Neural progenitor cell (in vitro differentiated cells): ENCODE measurements at regions not wholly inside any gene's neighbourhood (a gene's known extent, or its start where the extent isn't known, plus 50 kb on each side); places are given as distances from the start of the nearest gene placed in this dataset.
"Not testable (repeated sequence)": the region's sequence is repeated elsewhere in the genome, so short reads cannot be mapped to it uniquely, and the experiment has no call there.

Experiments
- DNase-seq: peaks from one replicate; pipeline ENCODE4 v3.0.0-alpha.2; 2016; ENCODE audit warnings: low spot score
- H2AFZ ChIP-seq: fragments of 200-600 bp; sonication (generic); replicated peaks from 2 replicates; pipeline ENCODE4 v1.6.1; 2016; ENCODE audit warnings: antibody characterized with exemption
- H3F3A ChIP-seq: fragments of 200-600 bp; sonication (generic); 2 replicates; pipeline ENCODE4 v1.6.1; 2016; ENCODE audit warnings: antibody characterized with exemption, low read depth
- H3K27ac ChIP-seq: fragments of 200-600 bp; sonication (generic); 2 replicates; pipeline ENCODE4 v1.5.1; 2016; ENCODE audit warnings: mild to moderate bottlenecking
- H3K27me3 ChIP-seq: fragments of 200-600 bp; sonication (generic); 2 replicates; pipeline ENCODE4 v1.6.1; 2016; ENCODE audit warnings: mild to moderate bottlenecking, moderate library complexity
- H3K36me3 ChIP-seq: fragments of 200-600 bp; sonication (generic); 2 replicates; pipeline ENCODE4 v1.5.1; 2016
- H3K4me1 ChIP-seq: fragments of 200-600 bp; sonication (generic); 2 replicates; pipeline ENCODE4 v1.6.1; 2016; ENCODE audit warnings: mixed run types
- H3K4me2 ChIP-seq: fragments of 200-600 bp; sonication (generic); 2 replicates; pipeline ENCODE4 v1.6.1; 2016
- H3K4me3 ChIP-seq: fragments of 200-600 bp; sonication (generic); 2 replicates; pipeline ENCODE4 v1.5.1; 2016
- H3K79me2 ChIP-seq: fragments of 200-600 bp; sonication (generic); 2 replicates; pipeline ENCODE4 v1.6.1; 2016; ENCODE audit warnings: low read depth
- H3K9ac ChIP-seq: fragments of 200-600 bp; sonication (generic); 2 replicates; pipeline ENCODE4 v1.6.1; 2016
- H3K9me3 ChIP-seq: fragments of 200-600 bp; sonication (generic); 2 replicates; pipeline ENCODE4 v1.5.1; 2016; ENCODE audit warnings: low read depth
- H4K20me1 ChIP-seq: fragments of 200-600 bp; sonication (generic); 2 replicates; pipeline ENCODE4 v1.6.1; 2016; ENCODE audit warnings: low read depth
- H3K27ac Mint-ChIP-seq: 3 replicates; pipeline ENCODE4 v1.8.0; 2021; ENCODE audit warnings: mixed read lengths
- H3K27me3 Mint-ChIP-seq: 2 replicates; pipeline ENCODE4 v1.8.0; 2022; ENCODE audit warnings: low read depth, mild to moderate bottlenecking, inconsistent platforms, moderate library complexity, mixed read lengths; ENCODE audit not compliant: insufficient read depth
- H3K36me3 Mint-ChIP-seq: 3 replicates; pipeline ENCODE4 v1.8.0; 2021; ENCODE audit warnings: mixed read lengths
- H3K4me1 Mint-ChIP-seq: 3 replicates; pipeline ENCODE4 v1.8.0; 2021; ENCODE audit warnings: mixed read lengths
- H3K4me3 Mint-ChIP-seq: 3 replicates; pipeline ENCODE4 v1.8.0; 2021; ENCODE audit warnings: mild to moderate bottlenecking, moderate library complexity, mixed read lengths
- H3K9me3 Mint-ChIP-seq: 3 replicates; pipeline ENCODE4 v1.8.0; 2020; ENCODE audit warnings: mixed read lengths
- CTCF ChIP-seq: fragments of 200-600 bp; sonication (generic); IDR thresholded peaks from 2 replicates; pipeline ENCODE4 v1.5.1; 2017; ENCODE audit warnings: antibody characterized with exemption, mild to moderate bottlenecking
- EZH2phosphoT487 ChIP-seq: fragments of 200-600 bp; sonication (generic); IDR thresholded peaks from 2 replicates; pipeline ENCODE4 v1.6.1; 2017; ENCODE audit warnings: antibody characterized with exemption

- Histone ChIP-seq H3K9me3 (no peaks in the 10 kb centered on the region), H3K4me1 (no peaks in the 10 kb centered on the region), H2AFZ (no peak overlapping the region), H3K4me3 (no peak overlapping the region), H3F3A (peaks cover 12% of the 10 kb centered on the region), H3K4me2 (no peak overlapping the region), H4K20me1 (peaks cover 83% of the 10 kb centered on the region), H3K9ac (no peak overlapping the region), H3K36me3 (no peaks in the 10 kb centered on the region), H3K27me3 (no peaks in the 10 kb centered on the region), H3K79me2 (peaks cover 100% of the 10 kb centered on the region), H3K27ac (no peak overlapping the region)
- no peak overlapping the region for H3K4me3 Mint-ChIP-seq
- H3K36me3 Mint-ChIP-seq: peaks cover 12% of the 10 kb centered on the region
- peaks cover 8% of the 10 kb centered on the region for H3K4me1 Mint-ChIP-seq
- no peak for TF ChIP-seq EZH2phosphoT487
- peak; percentile 31 for TF ChIP-seq CTCF
- H3K27me3 Mint-ChIP-seq: peaks cover 9% of the 10 kb centered on the region
- peaks cover 2% of the 10 kb centered on the region for H3K9me3 Mint-ChIP-seq
- DNase-seq: no peak
- peak overlapping the region; percentile 78 for H3K27ac Mint-ChIP-seq
These were observed 107.8 kb downstream of the CRLF3 start for GRCh38 chr17:30716461-30717290.

- H3K4me1 ChIP-seq, H3K4me2 ChIP-seq, H3K9me3 ChIP-seq, H3K9me3 Mint-ChIP-seq, H3K27me3 ChIP-seq, H3K9ac ChIP-seq, H2AFZ ChIP-seq, H3K27ac Mint-ChIP-seq, H3K36me3 ChIP-seq, H3K27ac ChIP-seq, H3K4me3 ChIP-seq, H3K27me3 Mint-ChIP-seq: not testable (repeated sequence)
- Histone ChIP-seq H4K20me1 (peaks cover 78% of the 10 kb centered on the region), H3K79me2 (peaks cover 100% of the 10 kb centered on the region), H3F3A (peaks cover 12% of the 10 kb centered on the region)
- H3K36me3 Mint-ChIP-seq: peaks cover 12% of the 10 kb centered on the region
- H3K4me3 Mint-ChIP-seq: peak overlapping the region; percentile 31
- peak; percentile 54 for DNase-seq
- peak; percentile 68 for TF ChIP-seq CTCF
- H3K4me1 Mint-ChIP-seq: peaks cover 18% of the 10 kb centered on the region
These were observed 109.5 kb downstream of the CRLF3 start for GRCh38 chr17:30714825-30715622.

- not testable (repeated sequence) for H3K27ac ChIP-seq, H3K4me3 ChIP-seq, H3K9me3 Mint-ChIP-seq, H3K4me3 Mint-ChIP-seq, H3K27ac Mint-ChIP-seq, H3K27me3 ChIP-seq, H3K4me2 ChIP-seq, H3K4me1 ChIP-seq, H3K9ac ChIP-seq, DNase-seq, H3K36me3 ChIP-seq, H3K9me3 ChIP-seq, H3K27me3 Mint-ChIP-seq, H2AFZ ChIP-seq
- peaks cover 18% of the 10 kb centered on the region for H3K4me1 Mint-ChIP-seq
- peaks cover 66% of the 10 kb centered on the region for H4K20me1 ChIP-seq
- H3F3A ChIP-seq: peaks cover 12% of the 10 kb centered on the region
- H3K79me2 ChIP-seq: peaks cover 95% of the 10 kb centered on the region
- H3K36me3 Mint-ChIP-seq: peaks cover 12% of the 10 kb centered on the region
These were observed 110.7 kb downstream of the CRLF3 start for GRCh38 chr17:30713805-30714204.

GRCh38 chr17:30712859-30713258 is 111.6 kb downstream of the CRLF3 start:
- Mint-ChIP-seq H3K4me3 (peak overlapping the region; percentile 55), H3K4me1 (peaks cover 18% of the 10 kb centered on the region)
- not testable (repeated sequence) for H3K36me3 ChIP-seq, H3K27ac Mint-ChIP-seq, DNase-seq, H2AFZ ChIP-seq, H3K9ac ChIP-seq, H3K27me3 ChIP-seq, H3K9me3 ChIP-seq, H3K9me3 Mint-ChIP-seq, H3K27ac ChIP-seq, H3K36me3 Mint-ChIP-seq, H3K4me3 ChIP-seq, H3K4me2 ChIP-seq, H3K27me3 Mint-ChIP-seq, H3K4me1 ChIP-seq
- Histone ChIP-seq H3F3A (peaks cover 20% of the 10 kb centered on the region), H4K20me1 (peaks cover 59% of the 10 kb centered on the region), H3K79me2 (peaks cover 86% of the 10 kb centered on the region)

GRCh38 chr17:30711626-30712507 is 112.6 kb downstream of the CRLF3 start:
- H3K4me3 Mint-ChIP-seq: peak overlapping the region; percentile 89
- H3K27ac ChIP-seq, H3K27me3 ChIP-seq, H3K9me3 ChIP-seq, H3K36me3 ChIP-seq, H3K9ac ChIP-seq, H3K27me3 Mint-ChIP-seq, H3K4me1 ChIP-seq, DNase-seq, H3K9me3 Mint-ChIP-seq, H2AFZ ChIP-seq, H3K36me3 Mint-ChIP-seq, H3K27ac Mint-ChIP-seq: not testable (repeated sequence)
- Histone ChIP-seq H3K4me2 (peak overlapping the region; percentile 90), H4K20me1 (peaks cover 49% of the 10 kb centered on the region), H3F3A (peaks cover 27% of the 10 kb centered on the region), H3K4me3 (peak overlapping the region; percentile 99), H3K79me2 (peaks cover 85% of the 10 kb centered on the region)
- peaks cover 25% of the 10 kb centered on the region for H3K4me1 Mint-ChIP-seq

- DNase-seq, H3K36me3 ChIP-seq, H3K27me3 Mint-ChIP-seq, H3K9me3 ChIP-seq, H3K9me3 Mint-ChIP-seq, H3K27ac ChIP-seq, H3K27me3 ChIP-seq, H3K36me3 Mint-ChIP-seq, H3K4me1 ChIP-seq, H2AFZ ChIP-seq: not testable (repeated sequence)
- peaks cover 85% of the 10 kb centered on the region for H3K79me2 ChIP-seq
- H3K4me3 ChIP-seq: peak overlapping the region; percentile 99
- peak overlapping the region; percentile 90 for H3K4me2 ChIP-seq
- Mint-ChIP-seq H3K27ac (peak overlapping the region; percentile 72), H3K4me1 (peaks cover 31% of the 10 kb centered on the region), H3K4me3 (peak overlapping the region; percentile 89)
- H3F3A ChIP-seq: peaks cover 32% of the 10 kb centered on the region
- H3K9ac ChIP-seq: peak overlapping the region; percentile 57
- H4K20me1 ChIP-seq: peaks cover 42% of the 10 kb centered on the region
These were observed 113.3 kb downstream of the CRLF3 start for GRCh38 chr17:30711176-30711575.
